SU-DHL-6 (cell line): ENCODE measurements at regions not wholly inside any gene's neighbourhood (a gene's known extent, or its start where the extent isn't known, plus 50 kb on each side); places are given as distances from the start of the nearest gene placed in this dataset.

Experiments
- CTCF ChIP-seq: fragments of 200-600 bp; sonication (generic); IDR thresholded peaks from one replicate; pipeline ENCODE4 v1.5.1; 2017; ENCODE audit warnings: antibody characterized with exemption, mild to moderate bottlenecking, low read length, moderate library complexity; ENCODE audit not compliant: insufficient read depth, poor library complexity, severe bottlenecking
- EZH2phosphoT487 ChIP-seq: fragments of 200-600 bp; sonication (generic), shearing (Covaris generic); conservative IDR thresholded peaks from 2 replicates; pipeline ENCODE4 v1.6.1; 2018; ENCODE audit warnings: mild to moderate bottlenecking, antibody characterized with exemption, low read length, moderate library complexity, mixed read lengths

- no peak for TF ChIP-seq CTCF
- TF ChIP-seq EZH2phosphoT487 = no peak
Observed at GRCh38 chr7:128172963-128173362, 68.1 kb upstream of the LEP start.
